NCI-H1436 (cell line): ENCODE measurements at regions not wholly inside any gene's neighbourhood (a gene's known extent, or its start where the extent isn't known, plus 50 kb on each side); places are given as distances from the start of the nearest gene placed in this dataset.

Source experiments
- DNase-seq: peaks from one replicate; lab custom pipeline; 2025; lab: John Stamatoyannopoulos, UW

- no peak for DNase-seq
These were observed 188.8 kb downstream of the TSHZ3 start for GRCh38 chr19:31160336-31160926.

GRCh38 chr19:31154021-31154420, 195.2 kb downstream of the TSHZ3 start:
- DNase-seq: no peak

GRCh38 chr19:31152906-31153305, 196.3 kb downstream of the TSHZ3 start:
- DNase-seq: no peak

GRCh38 chr19:31149441-31149941, 199.7 kb downstream of the TSHZ3 start:
- no peak for DNase-seq

- DNase-seq: no peak
These were observed 200.6 kb downstream of the TSHZ3 start for GRCh38 chr19:31148671-31149070.

- DNase-seq: no peak
These were observed 202.0 kb downstream of the TSHZ3 start for GRCh38 chr19:31147234-31147633.

- DNase-seq: no peak
These were observed 202.6 kb downstream of the TSHZ3 start for GRCh38 chr19:31146546-31147183.

GRCh38 chr19:31146015-31146414, 203.2 kb downstream of the TSHZ3 start:
- no peak for DNase-seq

GRCh38 chr19:31145007-31145406, 204.2 kb downstream of the TSHZ3 start:
- no peak for DNase-seq

GRCh38 chr19:31144075-31144870, 205.0 kb downstream of the TSHZ3 start:
- no peak for DNase-seq

- no peak for DNase-seq
These were observed 207.9 kb downstream of the TSHZ3 start for GRCh38 chr19:31141301-31141700.

GRCh38 chr19:31140717-31141116, 208.5 kb downstream of the TSHZ3 start:
- DNase-seq: no peak

- DNase-seq: no peak
These were observed 209.2 kb downstream of the TSHZ3 start for GRCh38 chr19:31139871-31140505.

- DNase-seq: no peak
These were observed 211.2 kb downstream of the TSHZ3 start for GRCh38 chr19:31138077-31138476.

GRCh38 chr19:31135841-31136240, 213.4 kb downstream of the TSHZ3 start:
- DNase-seq: no peak

GRCh38 chr19:31132753-31133110, 216.5 kb downstream of the TSHZ3 start:
- DNase-seq: no peak

- DNase-seq: no peak
These were observed 220.9 kb downstream of the TSHZ3 start for GRCh38 chr19:31128291-31128690.

GRCh38 chr19:31127134-31127967, 221.9 kb downstream of the TSHZ3 start:
- DNase-seq: no peak

GRCh38 chr19:31126236-31126635, 223.0 kb downstream of the TSHZ3 start:
- no peak for DNase-seq

- DNase-seq: no peak
These were observed 224.2 kb downstream of the TSHZ3 start for GRCh38 chr19:31125071-31125470.

GRCh38 chr19:31121501-31121900, 227.7 kb downstream of the TSHZ3 start:
- DNase-seq: no peak

- no peak for DNase-seq
These were observed 228.3 kb downstream of the TSHZ3 start for GRCh38 chr19:31120952-31121351.
